OCI-LY1 (cell line): ENCODE measurements at regions not wholly inside any gene's neighbourhood (a gene's known extent, or its start where the extent isn't known, plus 50 kb on each side); places are given as distances from the start of the nearest gene placed in this dataset.

Experiments
- H2AFZ ChIP-seq: fragments of 200-600 bp; sonication (generic), shearing (Covaris generic); 2 replicates; pipeline ENCODE4 v1.6.0; 2014; ENCODE audit warnings: antibody characterized with exemption, mild to moderate bottlenecking, low read length
- H3F3A ChIP-seq: fragments of 200-600 bp; sonication (generic), shearing (Covaris generic); 2 replicates; pipeline ENCODE4 v1.6.0; 2014; ENCODE audit warnings: mild to moderate bottlenecking, antibody characterized with exemption, low read length, moderate library complexity; ENCODE audit not compliant: insufficient read depth
- H3K27ac ChIP-seq: fragments of 200-600 bp; sonication (generic); 2 replicates; pipeline ENCODE4 v1.5.1; 2014; ENCODE audit warnings: low read length, mixed run types, mild to moderate bottlenecking, low read depth; ENCODE audit not compliant: poor library complexity, severe bottlenecking
- H3K27me3 ChIP-seq: fragments of 200-600 bp; sonication (generic); 2 replicates; pipeline ENCODE4 v1.6.0; 2014; ENCODE audit warnings: antibody characterized with exemption, mild to moderate bottlenecking, low read length, moderate library complexity; ENCODE audit not compliant: insufficient read depth
- H3K36me3 ChIP-seq: fragments of 200-600 bp; sonication (generic); 2 replicates; pipeline ENCODE4 v1.6.1; 2014; ENCODE audit warnings: mild to moderate bottlenecking, antibody characterized with exemption, low read length, moderate library complexity, mixed read lengths; ENCODE audit not compliant: insufficient read depth
- H3K4me1 ChIP-seq: fragments of 200-600 bp; sonication (generic); 2 replicates; pipeline ENCODE4 v1.5.1; 2014; ENCODE audit warnings: mild to moderate bottlenecking, low read length, moderate library complexity; ENCODE audit not compliant: insufficient read depth, severe bottlenecking
- H3K4me2 ChIP-seq: fragments of 200-600 bp; sonication (generic), shearing (Covaris generic); 2 replicates; pipeline ENCODE4 v1.6.1; 2014; ENCODE audit warnings: low read length
- H3K4me3 ChIP-seq: fragments of 200-600 bp; sonication (generic); 2 replicates; pipeline ENCODE4 v1.5.1; 2014; ENCODE audit warnings: low read length, low read depth, mild to moderate bottlenecking, mixed read lengths; ENCODE audit not compliant: poor library complexity, severe bottlenecking
- H3K79me2 ChIP-seq: fragments of 200-600 bp; shearing (Covaris generic); 2 replicates; pipeline ENCODE4 v1.6.1; 2016; ENCODE audit warnings: mixed run types, low read length, mixed read lengths; ENCODE audit not compliant: insufficient read depth
- H3K9ac ChIP-seq: fragments of 200-600 bp; sonication (generic), shearing (Covaris generic); 2 replicates; pipeline ENCODE4 v1.6.1; 2014; ENCODE audit warnings: mild to moderate bottlenecking, low read length, mixed read lengths
- H3K9me2 ChIP-seq: fragments of 200-600 bp; sonication (generic), shearing (Covaris generic); 2 replicates; pipeline ENCODE4 v1.6.1; 2014; ENCODE audit warnings: low read depth, mild to moderate bottlenecking, low read length, mixed read lengths
- H3K9me3 ChIP-seq: fragments of 200-600 bp; shearing (Covaris generic); 2 replicates; pipeline ENCODE4 v1.6.1; 2014; ENCODE audit warnings: low read length, mixed read lengths
- H4K20me1 ChIP-seq: fragments of 200-600 bp; sonication (generic), shearing (Covaris generic); 2 replicates; pipeline ENCODE4 v1.6.0; 2016; ENCODE audit warnings: mild to moderate bottlenecking, low read length; ENCODE audit not compliant: insufficient read depth
- CTCF ChIP-seq: fragments of 200-600 bp; sonication (generic), shearing (Covaris generic); IDR thresholded peaks from 2 replicates; pipeline ENCODE4 v1.5.1; 2017; ENCODE audit warnings: mild to moderate bottlenecking, antibody characterized with exemption, low read length, moderate library complexity, mixed read lengths
- EZH2 ChIP-seq: fragments of 200-600 bp; sonication (generic), shearing (Covaris generic); IDR thresholded peaks from 2 replicates; pipeline ENCODE4 v1.8.0; 2017; ENCODE audit warnings: borderline replicate concordance, mixed run types, mild to moderate bottlenecking, antibody characterized with exemption, low read length, moderate library complexity, mixed read lengths

- no peaks in the 10 kb centered on the region for H3K79me2 ChIP-seq
- no peaks in the 10 kb centered on the region for H3F3A ChIP-seq
- no peak overlapping the region for H3K27ac ChIP-seq
- no peak overlapping the region for H2AFZ ChIP-seq
- H3K4me3 ChIP-seq = no peak overlapping the region
- no peaks in the 10 kb centered on the region for H3K9me2 ChIP-seq
- H3K9me3 ChIP-seq = no peaks in the 10 kb centered on the region
- H3K4me2 ChIP-seq = no peak overlapping the region
- no peak for TF ChIP-seq EZH2
- H3K9ac ChIP-seq = no peak overlapping the region
- H4K20me1 ChIP-seq = no peaks in the 10 kb centered on the region
- no peaks in the 10 kb centered on the region for H3K4me1 ChIP-seq
- no peaks in the 10 kb centered on the region for H3K27me3 ChIP-seq
- H3K36me3 ChIP-seq = no peaks in the 10 kb centered on the region
Measured at GRCh38 chr5:15214010-15214409, 286.0 kb upstream of the FBXL7 start.

- Histone ChIP-seq H3K9ac (no peak overlapping the region), H3K79me2 (no peaks in the 10 kb centered on the region), H3K9me3 (no peaks in the 10 kb centered on the region), H3F3A (no peaks in the 10 kb centered on the region), H3K4me2 (no peak overlapping the region), H3K36me3 (no peaks in the 10 kb centered on the region), H3K9me2 (no peaks in the 10 kb centered on the region), H4K20me1 (no peaks in the 10 kb centered on the region), H3K4me1 (no peaks in the 10 kb centered on the region), H3K4me3 (no peak overlapping the region), H2AFZ (no peak overlapping the region), H3K27ac (no peak overlapping the region), H3K27me3 (no peaks in the 10 kb centered on the region)
- TF ChIP-seq CTCF (no peak), EZH2 (no peak)
Measured at GRCh38 chr5:15209053-15209762, 290.8 kb upstream of the FBXL7 start.

GRCh38 chr5:15206133-15206532 lies 293.8 kb upstream of the FBXL7 start:
- Histone ChIP-seq H3F3A (no peaks in the 10 kb centered on the region), H3K9me3 (no peaks in the 10 kb centered on the region)
- TF ChIP-seq CTCF = no peak
- TF ChIP-seq EZH2 = no peak

GRCh38 chr5:15203376-15203775 lies 296.6 kb upstream of the FBXL7 start:
- no peak overlapping the region for H3K9ac ChIP-seq
- H3K79me2 ChIP-seq = no peaks in the 10 kb centered on the region
- no peaks in the 10 kb centered on the region for H3K4me1 ChIP-seq
- H4K20me1 ChIP-seq = no peaks in the 10 kb centered on the region
- no peaks in the 10 kb centered on the region for H3K36me3 ChIP-seq
- no peak overlapping the region for H3K27ac ChIP-seq
- H2AFZ ChIP-seq = no peak overlapping the region
- no peaks in the 10 kb centered on the region for H3F3A ChIP-seq
- H3K27me3 ChIP-seq = no peaks in the 10 kb centered on the region
- no peak overlapping the region for H3K4me2 ChIP-seq
- TF ChIP-seq CTCF (no peak), EZH2 (no peak)
- H3K4me3 ChIP-seq = no peak overlapping the region
- H3K9me2 ChIP-seq = no peaks in the 10 kb centered on the region
- H3K9me3 ChIP-seq = no peaks in the 10 kb centered on the region

More at GRCh38 chr5:15206133-15206532, 293.8 kb upstream of the FBXL7 start:
- no peaks in the 10 kb centered on the region for H3K36me3 ChIP-seq
- H3K79me2 ChIP-seq = no peaks in the 10 kb centered on the region
- H2AFZ ChIP-seq = no peak overlapping the region
- H3K4me1 ChIP-seq = no peaks in the 10 kb centered on the region
- H3K9ac ChIP-seq = no peak overlapping the region
- no peaks in the 10 kb centered on the region for H4K20me1 ChIP-seq
- no peaks in the 10 kb centered on the region for H3K9me2 ChIP-seq
- no peak overlapping the region for H3K4me3 ChIP-seq
- H3K27me3 ChIP-seq = no peaks in the 10 kb centered on the region
- no peak overlapping the region for H3K27ac ChIP-seq
- H3K4me2 ChIP-seq = no peak overlapping the region
